ENCODE measurements at regions not wholly inside any gene's neighbourhood (a gene's known extent, or its start where the extent isn't known, plus 50 kb on each side); places are given as distances from the start of the nearest gene placed in this dataset.

DNA sequence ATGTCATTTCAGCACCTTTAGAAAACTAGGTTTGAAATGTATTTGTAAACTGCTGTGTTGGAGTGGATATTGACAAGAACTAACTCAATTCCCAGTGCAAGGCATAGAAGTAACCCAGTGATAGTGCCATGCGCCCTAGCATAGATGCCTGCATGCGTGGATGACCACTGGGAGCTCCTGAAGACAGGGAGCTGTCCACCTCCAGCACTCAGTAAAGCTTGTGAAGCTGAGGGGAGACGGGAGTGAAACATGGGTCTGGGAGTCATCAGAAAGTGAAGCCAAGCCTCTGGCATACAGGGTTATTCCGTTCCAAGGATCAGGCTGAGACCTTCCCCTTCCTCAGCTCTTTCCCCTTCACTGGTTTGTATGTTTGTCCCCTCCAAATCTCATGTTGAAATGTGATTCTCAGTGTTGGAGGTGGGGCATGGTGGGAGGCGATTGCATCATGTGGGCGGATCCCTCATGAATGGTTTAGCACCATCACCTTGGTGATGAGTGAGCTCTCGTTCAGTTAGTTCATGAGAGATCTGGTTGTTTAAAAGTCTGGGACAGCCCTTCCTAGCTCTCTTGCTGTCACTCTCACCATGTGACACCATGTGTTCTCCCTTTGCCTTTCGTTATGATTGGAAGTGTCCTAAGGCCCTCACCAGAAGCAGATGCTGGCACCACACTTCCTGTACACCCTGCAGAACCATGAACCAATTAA is 146.5 kb upstream of the FERMT1 start:
- TF ChIP-seq POLR2A (IDR thresholded peaks at IDR 0.05; ENCODE audit: low read depth, low read length) = no peak
- no peak for TF ChIP-seq POLR2AphosphoS5 (IDR thresholded peaks at IDR 0.05; ENCODE audit: low read depth, low read length)

All from GM12891 (cell line).